GM12892 (cell line): ENCODE measurements at regions not wholly inside any gene's neighbourhood (a gene's known extent, or its start where the extent isn't known, plus 50 kb on each side); places are given as distances from the start of the nearest gene placed in this dataset.

ENCODE experiments used
- POLR2A ChIP-seq: IDR thresholded peaks from 2 replicates; pipeline ENCODE4 v1.6.1; 2011; ENCODE audit warnings: low read depth, low read length, control low read depth
- POLR2AphosphoS5 ChIP-seq: IDR thresholded peaks from 2 replicates; pipeline ENCODE4 v1.6.1; 2011; ENCODE audit warnings: low read depth, low read length, control low read depth
- TAF1 ChIP-seq: IDR thresholded peaks from 2 replicates; pipeline ENCODE4 v1.6.1; 2011; ENCODE audit warnings: low read depth, mild to moderate bottlenecking, control low read depth, low read length, borderline replicate concordance

DNA sequence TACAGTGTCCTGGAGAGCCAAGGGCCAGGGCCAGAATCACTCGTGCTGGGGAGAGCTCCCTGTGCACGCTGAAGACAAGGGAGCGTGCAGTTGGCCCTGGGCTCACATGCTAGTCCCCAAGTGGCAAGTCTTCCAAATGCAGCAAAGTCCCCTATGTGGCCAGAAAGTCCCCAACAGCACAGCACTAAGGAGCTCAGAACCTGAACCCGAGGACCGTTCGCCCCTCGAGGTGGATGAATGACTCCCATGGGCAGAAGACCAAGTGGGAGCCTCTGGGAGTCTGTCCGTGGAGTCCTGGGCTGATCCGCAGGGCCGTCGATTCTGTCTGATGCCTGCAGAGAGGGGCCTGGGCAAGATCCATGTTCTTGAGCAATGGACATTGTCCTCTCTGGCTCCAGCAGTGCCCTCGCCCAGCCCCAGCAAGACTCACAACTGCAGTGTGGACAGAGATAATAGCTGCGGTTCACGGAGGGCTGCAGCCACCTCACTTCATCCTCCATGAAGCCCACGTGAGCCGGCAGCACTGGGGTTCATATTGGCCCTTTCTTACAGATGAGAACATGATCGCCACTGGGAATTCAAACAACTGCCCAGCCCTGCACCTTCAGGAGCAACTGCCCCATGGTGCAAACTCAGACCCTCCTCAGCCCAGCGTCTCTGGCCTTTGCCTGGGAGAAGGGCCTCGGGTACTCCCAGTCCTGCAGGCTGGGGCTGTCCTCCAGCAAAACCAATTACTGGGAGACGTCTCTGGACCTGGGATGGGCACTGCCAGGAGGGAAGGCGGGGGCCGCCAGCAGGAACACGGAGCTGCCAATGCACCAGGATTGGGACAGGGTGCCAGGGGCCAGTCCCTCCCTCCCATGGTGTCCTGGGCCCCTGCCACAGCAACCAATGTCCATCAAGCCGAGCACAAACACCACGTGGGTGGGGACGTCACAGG, 243.7 kb downstream of the NPHP4 start:
- TF ChIP-seq POLR2A, result no peak
- no peak for TF ChIP-seq TAF1
- no peak for TF ChIP-seq POLR2AphosphoS5
